Esophagus muscularis mucosa (tissue), 3 donors: ENCODE measurements at regions not wholly inside any gene's neighbourhood (a gene's known extent, or its start where the extent isn't known, plus 50 kb on each side); places are given as distances from the start of the nearest gene placed in this dataset.

Experiments used
- POLR2A ChIP-seq: fragments of 450-650 bp; IDR thresholded peaks from one replicate; pipeline ENCODE4 v1.6.1; 2017; ENCODE audit warnings: antibody characterized with exemption, moderate library complexity, mild to moderate bottlenecking, low read depth
- POLR2AphosphoS5 ChIP-seq, 2 donors: sonication (generic); formaldehyde crosslinking; IDR thresholded peaks; one replicate each; pipeline ENCODE4 v1.6.1; 2017; ENCODE audit warnings: antibody characterized with exemption in 2 of 2
- TF ChIP-seq, protein P1 (sequence below), 3 experiments: fragments of 200-600 bp in 2 of 3; fragments of 450-650 bp in 1 of 3; sonication (generic) in 2 of 3; IDR thresholded peaks; one replicate each; pipeline ENCODE4 v1.5.1; 2017 to 2019; ENCODE audit warnings: antibody characterized with exemption in 3 of 3, mild to moderate bottlenecking in 2 of 3, moderate library complexity in 1 of 3

DNA sequence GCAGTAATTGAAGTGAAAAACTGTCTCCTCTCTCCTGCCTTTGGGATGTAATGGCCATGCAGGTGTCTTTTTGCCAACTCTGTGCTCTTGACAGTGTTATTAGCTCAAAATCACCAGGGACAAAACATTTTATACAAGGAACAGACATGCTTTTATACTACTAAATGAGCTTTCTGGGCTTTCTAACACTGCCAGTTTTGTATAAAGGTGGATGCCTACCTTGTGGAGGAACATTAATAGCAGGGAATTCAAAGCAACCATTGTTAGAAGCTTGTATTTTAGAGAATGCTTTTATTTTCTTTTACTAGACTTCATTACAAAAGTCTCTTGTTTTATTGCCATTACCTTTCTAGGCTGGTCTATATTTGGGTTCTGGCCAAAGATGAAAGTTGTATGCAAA is 54.7 kb upstream of the ARSJ start:
- TF ChIP-seq POLR2A (no peak), POLR2AphosphoS5 (IDR thresholded peaks at IDR 0.05) (no peak)
- TF ChIP-seq, protein P1, sequence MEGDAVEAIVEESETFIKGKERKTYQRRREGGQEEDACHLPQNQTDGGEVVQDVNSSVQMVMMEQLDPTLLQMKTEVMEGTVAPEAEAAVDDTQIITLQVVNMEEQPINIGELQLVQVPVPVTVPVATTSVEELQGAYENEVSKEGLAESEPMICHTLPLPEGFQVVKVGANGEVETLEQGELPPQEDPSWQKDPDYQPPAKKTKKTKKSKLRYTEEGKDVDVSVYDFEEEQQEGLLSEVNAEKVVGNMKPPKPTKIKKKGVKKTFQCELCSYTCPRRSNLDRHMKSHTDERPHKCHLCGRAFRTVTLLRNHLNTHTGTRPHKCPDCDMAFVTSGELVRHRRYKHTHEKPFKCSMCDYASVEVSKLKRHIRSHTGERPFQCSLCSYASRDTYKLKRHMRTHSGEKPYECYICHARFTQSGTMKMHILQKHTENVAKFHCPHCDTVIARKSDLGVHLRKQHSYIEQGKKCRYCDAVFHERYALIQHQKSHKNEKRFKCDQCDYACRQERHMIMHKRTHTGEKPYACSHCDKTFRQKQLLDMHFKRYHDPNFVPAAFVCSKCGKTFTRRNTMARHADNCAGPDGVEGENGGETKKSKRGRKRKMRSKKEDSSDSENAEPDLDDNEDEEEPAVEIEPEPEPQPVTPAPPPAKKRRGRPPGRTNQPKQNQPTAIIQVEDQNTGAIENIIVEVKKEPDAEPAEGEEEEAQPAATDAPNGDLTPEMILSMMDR (IDR thresholded peaks at IDR 0.05), result no peak
